NT2/D1 (cell line): ENCODE measurements at regions not wholly inside any gene's neighbourhood (a gene's known extent, or its start where the extent isn't known, plus 50 kb on each side); places are given as distances from the start of the nearest gene placed in this dataset.

Experiments
- YY1 ChIP-seq: IDR thresholded peaks from 2 replicates; pipeline ENCODE4 v1.6.1; 2011; ENCODE audit not compliant: insufficient read length, insufficient read depth
- ZNF274 ChIP-seq: IDR thresholded peaks from 2 replicates; pipeline ENCODE4 v1.6.1; 2011; ENCODE audit warnings: mild to moderate bottlenecking, low read depth, low read length

DNA sequence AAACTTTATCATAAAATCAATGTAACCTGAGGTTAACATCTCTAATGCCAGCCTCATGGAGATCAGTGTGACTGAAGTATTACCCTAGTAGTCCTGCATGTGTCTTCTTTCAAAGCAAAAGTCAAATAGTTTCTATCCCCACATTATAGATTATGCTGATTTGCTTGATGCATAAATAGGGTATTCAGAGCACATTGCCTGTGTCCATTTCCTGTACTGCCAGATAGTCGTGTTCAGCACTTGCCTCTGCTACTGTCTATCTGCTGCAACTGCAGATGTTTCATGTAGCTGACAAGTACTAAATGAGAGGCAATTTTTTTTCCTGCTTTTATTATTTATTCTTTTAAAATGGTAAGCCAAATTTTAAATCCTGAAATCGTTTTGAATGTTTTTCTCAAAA lies 348.7 kb downstream of the CHRM3 start:
- no peak for TF ChIP-seq ZNF274
- no peak for TF ChIP-seq YY1
